KMS-11 (cell line): ENCODE measurements at regions not wholly inside any gene's neighbourhood (a gene's known extent, or its start where the extent isn't known, plus 50 kb on each side); places are given as distances from the start of the nearest gene placed in this dataset.

Experiments
- H2AFZ ChIP-seq: fragments of 200-600 bp; sonication (generic); 2 replicates; pipeline ENCODE4 v1.6.1; 2016; ENCODE audit warnings: antibody characterized with exemption, mixed run types, low read depth
- H3K27ac ChIP-seq: fragments of 200-600 bp; sonication (generic); 2 replicates; pipeline ENCODE4 v1.6.1; 2016; ENCODE audit warnings: mild to moderate bottlenecking, mixed run types
- H3K27me3 ChIP-seq: fragments of 200-600 bp; sonication (generic); 2 replicates; pipeline ENCODE4 v1.6.1; 2017; ENCODE audit warnings: mild to moderate bottlenecking, low read depth, mixed run types, moderate library complexity; ENCODE audit not compliant: insufficient read depth
- H3K36me3 ChIP-seq: fragments of 200-600 bp; sonication (generic); 2 replicates; pipeline ENCODE4 v1.6.1; 2017; ENCODE audit warnings: mild to moderate bottlenecking, mixed run types; ENCODE audit not compliant: insufficient read depth
- H3K4me1 ChIP-seq: fragments of 200-600 bp; sonication (generic); 2 replicates; pipeline ENCODE4 v1.6.1; 2016; ENCODE audit warnings: mild to moderate bottlenecking, low read depth, mixed run types; ENCODE audit not compliant: poor library complexity, severe bottlenecking
- H3K4me2 ChIP-seq: fragments of 200-600 bp; sonication (generic); 2 replicates; pipeline ENCODE4 v1.7.0; 2016; ENCODE audit warnings: mild to moderate bottlenecking, mixed run types
- H3K4me3 ChIP-seq: fragments of 200-600 bp; sonication (generic); IDR thresholded peaks from 2 replicates; pipeline ENCODE4 v1.6.1; 2017; ENCODE audit warnings: low read depth, low read length, mixed read lengths; ENCODE audit not compliant: insufficient read depth
- H3K79me2 ChIP-seq: fragments of 200-600 bp; sonication (generic); 2 replicates; pipeline ENCODE4 v1.6.1; 2016; ENCODE audit warnings: low read depth, mixed run types; ENCODE audit not compliant: insufficient read depth
- H3K9ac ChIP-seq: fragments of 200-600 bp; sonication (generic); 2 replicates; pipeline ENCODE4 v1.6.1; 2016; ENCODE audit warnings: mild to moderate bottlenecking, mixed run types
- H4K20me1 ChIP-seq: fragments of 200-600 bp; sonication (generic); 2 replicates; pipeline ENCODE4 v1.6.1; 2016; ENCODE audit warnings: mild to moderate bottlenecking, mixed run types; ENCODE audit not compliant: insufficient read depth
- TF ChIP-seq, protein P1 (sequence below): fragments of 200-600 bp; sonication (generic); conservative IDR thresholded peaks from 2 replicates; pipeline ENCODE4 v1.6.1; 2017; ENCODE audit warnings: low read depth, mild to moderate bottlenecking, antibody characterized with exemption, low read length, moderate library complexity, mixed read lengths

DNA sequence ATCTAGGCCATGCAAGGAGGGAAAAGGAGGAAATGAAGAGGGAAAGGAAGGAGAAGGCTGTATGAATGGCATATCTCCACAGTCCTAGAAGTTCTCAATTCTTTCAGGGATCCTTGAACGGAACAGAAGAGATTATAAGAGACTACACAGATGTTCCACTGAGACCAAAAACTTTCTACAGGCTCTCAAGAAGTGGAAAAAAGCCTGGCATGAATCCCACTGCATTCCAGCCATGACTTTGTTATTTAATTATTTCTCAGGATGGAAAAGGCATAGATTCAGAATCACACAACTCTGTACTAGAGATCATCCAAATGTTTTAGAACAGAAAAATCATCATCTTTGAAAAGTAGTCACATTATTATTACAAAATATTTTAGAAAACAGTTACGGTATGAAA lies 131.7 kb upstream of the CDH20 start:
- no peak overlapping the region for H2AFZ ChIP-seq
- no peaks in the 10 kb centered on the region for H3K79me2 ChIP-seq
- no peak overlapping the region for H3K4me3 ChIP-seq
- no peaks in the 10 kb centered on the region for H4K20me1 ChIP-seq
- no peaks in the 10 kb centered on the region for H3K4me1 ChIP-seq
- no peaks in the 10 kb centered on the region for H3K36me3 ChIP-seq
- no peak overlapping the region for H3K4me2 ChIP-seq
- TF ChIP-seq, protein P1, sequence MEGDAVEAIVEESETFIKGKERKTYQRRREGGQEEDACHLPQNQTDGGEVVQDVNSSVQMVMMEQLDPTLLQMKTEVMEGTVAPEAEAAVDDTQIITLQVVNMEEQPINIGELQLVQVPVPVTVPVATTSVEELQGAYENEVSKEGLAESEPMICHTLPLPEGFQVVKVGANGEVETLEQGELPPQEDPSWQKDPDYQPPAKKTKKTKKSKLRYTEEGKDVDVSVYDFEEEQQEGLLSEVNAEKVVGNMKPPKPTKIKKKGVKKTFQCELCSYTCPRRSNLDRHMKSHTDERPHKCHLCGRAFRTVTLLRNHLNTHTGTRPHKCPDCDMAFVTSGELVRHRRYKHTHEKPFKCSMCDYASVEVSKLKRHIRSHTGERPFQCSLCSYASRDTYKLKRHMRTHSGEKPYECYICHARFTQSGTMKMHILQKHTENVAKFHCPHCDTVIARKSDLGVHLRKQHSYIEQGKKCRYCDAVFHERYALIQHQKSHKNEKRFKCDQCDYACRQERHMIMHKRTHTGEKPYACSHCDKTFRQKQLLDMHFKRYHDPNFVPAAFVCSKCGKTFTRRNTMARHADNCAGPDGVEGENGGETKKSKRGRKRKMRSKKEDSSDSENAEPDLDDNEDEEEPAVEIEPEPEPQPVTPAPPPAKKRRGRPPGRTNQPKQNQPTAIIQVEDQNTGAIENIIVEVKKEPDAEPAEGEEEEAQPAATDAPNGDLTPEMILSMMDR = no peak
- H3K27ac ChIP-seq = no peak overlapping the region
- H3K27me3 ChIP-seq = no peaks in the 10 kb centered on the region
- H3K9ac ChIP-seq = no peak overlapping the region

DNA sequence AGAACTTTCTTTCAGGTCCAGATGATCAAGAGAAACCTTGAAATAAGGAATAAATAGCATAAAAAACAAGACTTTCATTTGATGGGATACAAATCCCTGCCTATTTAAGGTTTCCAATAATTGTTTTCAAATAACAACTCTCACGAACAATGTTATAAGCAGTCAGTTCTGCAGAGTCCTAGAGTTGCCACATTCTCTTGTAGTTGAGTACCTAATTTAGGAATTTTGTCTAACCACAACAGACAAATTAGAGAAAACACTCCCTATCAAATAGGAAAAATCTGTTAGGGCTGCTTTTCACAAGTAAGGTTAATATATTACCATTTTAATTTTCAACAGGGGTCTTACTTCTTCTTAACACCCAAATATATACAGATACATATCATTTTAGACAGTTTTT lies 130.1 kb upstream of the CDH20 start:
- Histone ChIP-seq H3K4me2 (no peak overlapping the region), H3K4me1 (no peaks in the 10 kb centered on the region), H3K79me2 (no peaks in the 10 kb centered on the region), H3K9ac (no peak overlapping the region), H4K20me1 (no peaks in the 10 kb centered on the region), H3K27me3 (no peaks in the 10 kb centered on the region), H2AFZ (no peak overlapping the region), H3K27ac (no peak overlapping the region), H3K4me3 (no peak overlapping the region), H3K36me3 (no peaks in the 10 kb centered on the region)
- TF ChIP-seq, protein P1 = no peak

DNA sequence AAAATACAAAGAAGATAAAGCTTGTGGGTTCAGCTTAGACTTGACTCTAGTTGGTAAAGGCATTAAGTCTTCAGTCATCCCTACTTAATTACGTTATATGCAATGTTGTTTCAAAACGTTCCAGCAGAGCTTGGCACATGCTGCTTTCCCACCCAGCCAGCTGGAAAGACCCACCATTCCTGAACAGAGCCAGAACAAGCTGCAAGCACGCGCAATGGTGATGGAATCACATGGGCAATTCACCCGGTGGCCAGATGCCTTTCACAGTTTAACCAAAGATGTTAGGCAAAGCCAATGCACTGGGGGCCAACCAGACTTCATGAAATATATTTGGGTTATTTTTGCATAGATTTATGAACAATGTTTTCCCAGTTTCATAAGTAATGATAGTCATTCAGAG lies 123.4 kb upstream of the CDH20 start:
- TF ChIP-seq, protein P1 = no peak
- H3K36me3 ChIP-seq = no peaks in the 10 kb centered on the region

DNA sequence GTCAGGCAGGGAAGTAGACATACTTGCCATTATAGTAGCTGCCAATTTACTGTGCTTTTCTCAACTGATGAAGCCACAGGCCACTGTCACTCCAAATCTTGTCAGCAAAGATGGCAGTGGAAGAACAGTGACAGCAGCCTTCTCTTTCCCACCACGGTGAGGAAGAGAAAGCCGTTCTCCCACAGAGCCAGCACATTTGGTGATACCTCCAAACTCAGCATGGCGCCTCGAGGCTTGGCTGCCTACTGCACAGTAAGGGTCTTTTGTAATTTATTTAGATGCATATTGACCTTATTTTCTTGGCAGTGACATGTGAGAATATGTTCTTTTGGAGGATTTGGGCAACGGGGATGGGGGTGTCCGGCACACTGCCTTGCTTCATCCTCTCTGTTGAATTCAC lies 117.2 kb upstream of the CDH20 start:
- no peaks in the 10 kb centered on the region for H3K36me3 ChIP-seq
- no peaks in the 10 kb centered on the region for H3K27me3 ChIP-seq
- no peak overlapping the region for H3K9ac ChIP-seq
- H3K79me2 ChIP-seq = no peaks in the 10 kb centered on the region
- H3K4me1 ChIP-seq = no peaks in the 10 kb centered on the region
- TF ChIP-seq, protein P1 = no peak
- no peak overlapping the region for H3K4me2 ChIP-seq
- no peak overlapping the region for H3K27ac ChIP-seq
- no peak overlapping the region for H2AFZ ChIP-seq
- no peak overlapping the region for H3K4me3 ChIP-seq
- H4K20me1 ChIP-seq = no peaks in the 10 kb centered on the region

More for the DNA sequence above, 123.4 kb upstream of the CDH20 start:
- H3K9ac ChIP-seq = no peak overlapping the region
- no peaks in the 10 kb centered on the region for H3K79me2 ChIP-seq
- no peaks in the 10 kb centered on the region for H4K20me1 ChIP-seq
- no peaks in the 10 kb centered on the region for H3K27me3 ChIP-seq
- no peak overlapping the region for H3K4me3 ChIP-seq
- H3K27ac ChIP-seq = no peak overlapping the region
- H3K4me1 ChIP-seq = no peaks in the 10 kb centered on the region
- H2AFZ ChIP-seq = no peak overlapping the region
- H3K4me2 ChIP-seq = no peak overlapping the region

DNA sequence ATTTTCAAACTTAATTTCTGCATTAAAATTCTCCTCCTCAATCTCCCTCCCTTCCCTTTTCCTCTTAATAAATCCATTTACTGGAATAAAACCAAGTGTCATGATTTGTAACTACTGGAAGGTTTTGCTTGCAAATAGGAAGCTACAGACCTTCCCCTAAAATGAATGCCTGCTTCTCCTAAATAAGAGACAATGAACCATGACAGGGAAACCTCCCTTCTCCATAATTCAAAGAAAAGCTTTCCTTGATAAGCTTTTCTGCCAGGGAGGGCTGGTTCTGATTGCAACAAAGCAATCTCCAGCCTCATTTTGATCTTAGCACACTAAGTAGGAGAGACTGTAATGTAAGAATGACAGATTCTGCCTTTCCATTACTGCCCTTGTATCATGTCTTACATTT lies 111.0 kb upstream of the CDH20 start:
- Histone ChIP-seq H3K27me3 (no peaks in the 10 kb centered on the region), H2AFZ (no peak overlapping the region), H3K27ac (no peak overlapping the region), H3K79me2 (no peaks in the 10 kb centered on the region), H3K4me3 (no peak overlapping the region), H3K9ac (no peak overlapping the region), H4K20me1 (no peaks in the 10 kb centered on the region), H3K4me2 (no peak overlapping the region), H3K4me1 (no peaks in the 10 kb centered on the region), H3K36me3 (no peaks in the 10 kb centered on the region)
- TF ChIP-seq, protein P1 = no peak
